ENCODE measurements at regions not wholly inside any gene's neighbourhood (a gene's known extent, or its start where the extent isn't known, plus 50 kb on each side); places are given as distances from the start of the nearest gene placed in this dataset.

DNA sequence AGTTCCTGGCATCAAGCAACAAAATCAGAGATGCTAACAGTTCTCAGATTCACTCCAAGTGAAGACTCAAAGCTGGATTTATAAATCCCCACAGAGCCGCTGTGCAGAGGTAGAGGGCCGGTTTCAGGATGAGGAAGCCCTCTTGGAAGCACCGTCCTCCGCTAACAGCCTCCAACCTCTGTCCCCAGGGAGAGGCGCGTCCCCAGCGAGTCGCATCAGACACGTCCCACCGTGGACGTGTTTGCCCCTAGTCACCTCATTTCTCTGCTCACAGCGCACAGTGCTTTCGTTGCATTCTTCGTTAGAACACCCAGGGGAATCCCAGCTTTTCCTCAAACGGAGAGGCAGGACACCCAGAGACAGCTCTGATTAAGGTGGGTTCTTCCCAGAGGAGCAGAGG lies 642.9 kb downstream of the BRD1 start:
- Histone ChIP-seq H3K4me1 (ENCODE audit: insufficient read depth) (no peaks in the 10 kb centered on the region), H3F3A (ENCODE audit: insufficient read depth) (no peaks in the 10 kb centered on the region), H3K27me3 (replicated peaks; ENCODE audit: insufficient read depth) (no peaks in the 10 kb centered on the region), H4K20me1 (ENCODE audit: insufficient read depth) (no peaks in the 10 kb centered on the region), H3K9me3 (ENCODE audit: low read depth) (no peaks in the 10 kb centered on the region), H3K79me2 (ENCODE audit: insufficient read depth) (no peaks in the 10 kb centered on the region), H3K27ac (no peak overlapping the region), H3K9me2 (ENCODE audit: insufficient read depth) (no peaks in the 10 kb centered on the region), H3K4me2 (ENCODE audit: unreplicated experiment) (no peak overlapping the region), H3K9ac (no peak overlapping the region), H3K36me3 (ENCODE audit: low read depth) (no peaks in the 10 kb centered on the region), H3K4me3 (no peak overlapping the region), H2AFZ (no peak overlapping the region)
- 60 to 73% methylated on average over 15 of the region's 15 CpGs for WGBS, 2 experiments (ENCODE audit: low coverage in 1 of 2, low lambda C conversion rate in 2 of 2, missing lambda C conversion rate in 2 of 2)
- no peak for DNase-seq
- in situ Hi-C loops (cut with MboI): no loop called here
- TF ChIP-seq EZH2 (IDR thresholded peaks at IDR 0.05; ENCODE audit: insufficient read depth, poor library complexity, severe bottlenecking): no peak
- TF ChIP-seq EZH2phosphoT487 (IDR thresholded peaks at IDR 0.05; ENCODE audit: insufficient read depth, low read depth): no peak

DNA sequence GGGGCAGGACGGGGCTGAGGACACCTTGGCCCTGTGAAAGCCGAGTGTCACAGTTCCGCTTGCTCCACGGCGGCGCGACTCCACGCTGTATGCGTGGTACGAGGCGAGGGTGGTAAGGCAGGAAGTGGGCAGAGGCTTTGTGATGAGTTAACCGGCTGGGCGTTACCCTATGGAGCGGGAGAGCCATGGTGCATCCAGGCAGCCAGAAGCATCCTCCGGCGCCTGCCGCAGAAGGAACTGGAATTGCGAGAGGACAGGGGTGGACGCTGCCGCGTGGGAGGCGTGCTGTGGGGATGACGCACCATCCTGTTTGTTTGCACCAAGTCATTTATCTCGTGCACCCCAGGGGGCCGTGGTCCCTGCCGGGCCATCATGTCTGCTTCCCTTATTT lies 643.9 kb downstream of the BRD1 start:
- H3K4me3 ChIP-seq: no peak overlapping the region
- in situ Hi-C loops (cut with MboI): no loop called here
- no peak overlapping the region for H3K9ac ChIP-seq
- H3K4me1 ChIP-seq (ENCODE audit: insufficient read depth): no peaks in the 10 kb centered on the region
- 56 to 70% methylated on average over 15 to 26 of the region's 26 CpGs for WGBS, 2 experiments (ENCODE audit: low coverage in 1 of 2, low lambda C conversion rate in 2 of 2, missing lambda C conversion rate in 2 of 2)
- no peak for TF ChIP-seq EZH2 (IDR thresholded peaks at IDR 0.05; ENCODE audit: insufficient read depth, poor library complexity, severe bottlenecking)
- TF ChIP-seq EZH2phosphoT487 (IDR thresholded peaks at IDR 0.05; ENCODE audit: insufficient read depth, low read depth): no peak
- no peaks in the 10 kb centered on the region for H3K79me2 ChIP-seq (ENCODE audit: insufficient read depth)
- H3K9me2 ChIP-seq (ENCODE audit: insufficient read depth): no peaks in the 10 kb centered on the region
- H3F3A ChIP-seq (ENCODE audit: insufficient read depth): no peaks in the 10 kb centered on the region
- no peaks in the 10 kb centered on the region for H3K27me3 ChIP-seq (replicated peaks; ENCODE audit: insufficient read depth)
- no peak overlapping the region for H3K27ac ChIP-seq
- no peaks in the 10 kb centered on the region for H4K20me1 ChIP-seq (ENCODE audit: insufficient read depth)
- no peak overlapping the region for H3K4me2 ChIP-seq (ENCODE audit: unreplicated experiment)
- DNase-seq: no peak
- no peaks in the 10 kb centered on the region for H3K36me3 ChIP-seq (ENCODE audit: low read depth)
- no peak overlapping the region for H2AFZ ChIP-seq
- H3K9me3 ChIP-seq (ENCODE audit: low read depth): no peaks in the 10 kb centered on the region

DNA sequence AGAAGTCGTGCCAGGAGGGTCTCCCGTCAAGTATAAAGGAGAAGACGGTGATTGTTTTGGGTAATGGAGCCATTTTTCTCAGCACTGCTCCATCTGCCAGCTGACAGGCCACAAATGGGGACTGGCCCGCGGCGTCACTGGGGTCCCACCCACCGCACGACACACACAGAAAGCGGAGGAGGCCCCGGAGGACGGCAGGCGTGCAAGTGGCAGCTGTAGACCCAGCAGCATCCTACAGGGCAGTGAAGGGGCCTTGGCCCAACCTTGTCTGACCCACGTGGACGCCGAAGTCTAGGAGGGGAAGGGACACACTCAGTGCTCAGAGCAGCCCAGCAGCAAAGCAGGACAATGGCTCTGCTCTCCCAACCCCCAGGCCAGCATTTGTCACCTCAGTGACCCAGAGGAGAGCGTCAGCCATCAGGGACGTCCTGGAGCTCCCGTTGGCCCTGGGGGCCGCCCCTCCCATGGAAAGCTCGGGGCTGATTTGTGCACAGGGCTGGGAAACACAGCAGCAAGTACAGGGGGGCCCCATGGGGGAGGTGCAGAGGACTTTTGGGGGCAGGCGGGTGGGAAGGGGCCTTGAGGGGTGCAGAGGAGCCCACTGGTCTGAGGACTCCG lies 644.4 kb downstream of the BRD1 start:
- no peaks in the 10 kb centered on the region for H3K9me2 ChIP-seq (ENCODE audit: insufficient read depth)
- H3K4me1 ChIP-seq (ENCODE audit: insufficient read depth): no peaks in the 10 kb centered on the region
- in situ Hi-C loops (cut with MboI): no loop called here
- H3K4me2 ChIP-seq (ENCODE audit: unreplicated experiment): no peak overlapping the region
- DNase-seq: no peak
- H4K20me1 ChIP-seq (ENCODE audit: insufficient read depth): no peaks in the 10 kb centered on the region
- H3K4me3 ChIP-seq: no peak overlapping the region
- H3K9ac ChIP-seq: no peak overlapping the region
- H3K9me3 ChIP-seq (ENCODE audit: low read depth): no peaks in the 10 kb centered on the region
- 41 to 49% methylated on average over 21 to 22 of the region's 22 CpGs for WGBS, 2 experiments (ENCODE audit: low coverage in 1 of 2, low lambda C conversion rate in 2 of 2, missing lambda C conversion rate in 2 of 2)
- H2AFZ ChIP-seq: no peak overlapping the region
- no peaks in the 10 kb centered on the region for H3K79me2 ChIP-seq (ENCODE audit: insufficient read depth)
- H3K36me3 ChIP-seq (ENCODE audit: low read depth): no peaks in the 10 kb centered on the region
- H3K27me3 ChIP-seq (replicated peaks; ENCODE audit: insufficient read depth): no peaks in the 10 kb centered on the region
- TF ChIP-seq EZH2 (IDR thresholded peaks at IDR 0.05; ENCODE audit: insufficient read depth, poor library complexity, severe bottlenecking) (no peak), EZH2phosphoT487 (IDR thresholded peaks at IDR 0.05; ENCODE audit: insufficient read depth, low read depth) (no peak)
- H3F3A ChIP-seq (ENCODE audit: insufficient read depth): no peaks in the 10 kb centered on the region
- H3K27ac ChIP-seq: no peak overlapping the region

DNA sequence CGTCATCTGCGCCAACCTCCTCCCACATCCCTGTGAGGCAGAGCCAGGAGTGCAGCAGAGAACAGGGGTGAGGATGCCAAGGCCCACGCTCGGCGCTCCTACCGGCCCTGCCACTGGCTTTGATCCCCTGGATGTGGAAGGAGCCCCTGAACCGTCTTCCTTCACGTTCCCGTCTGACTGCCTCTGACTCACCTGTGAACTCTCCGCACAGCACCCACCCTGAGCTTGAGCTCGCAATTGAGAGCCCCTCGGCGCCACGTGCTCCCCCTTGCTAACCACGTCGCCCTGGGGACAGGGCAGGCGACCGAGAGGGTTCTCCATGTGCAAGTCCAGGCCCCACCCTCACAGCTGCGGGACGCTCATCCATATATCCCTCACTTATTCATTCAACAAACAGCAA lies 645.3 kb downstream of the BRD1 start:
- Histone ChIP-seq H4K20me1 (ENCODE audit: insufficient read depth) (no peaks in the 10 kb centered on the region), H3K4me3 (no peak overlapping the region), H3K4me1 (ENCODE audit: insufficient read depth) (no peaks in the 10 kb centered on the region), H3K27ac (no peak overlapping the region), H3K36me3 (ENCODE audit: low read depth) (no peaks in the 10 kb centered on the region), H3K4me2 (ENCODE audit: unreplicated experiment) (no peak overlapping the region), H2AFZ (no peak overlapping the region), H3K79me2 (ENCODE audit: insufficient read depth) (no peaks in the 10 kb centered on the region), H3F3A (ENCODE audit: insufficient read depth) (no peaks in the 10 kb centered on the region), H3K9ac (no peak overlapping the region), H3K9me2 (ENCODE audit: insufficient read depth) (no peaks in the 10 kb centered on the region), H3K9me3 (ENCODE audit: low read depth) (no peaks in the 10 kb centered on the region), H3K27me3 (replicated peaks; ENCODE audit: insufficient read depth) (no peaks in the 10 kb centered on the region)
- no peak for TF ChIP-seq EZH2 (IDR thresholded peaks at IDR 0.05; ENCODE audit: insufficient read depth, poor library complexity, severe bottlenecking)
- TF ChIP-seq EZH2phosphoT487 (IDR thresholded peaks at IDR 0.05; ENCODE audit: insufficient read depth, low read depth): no peak
- no peak for DNase-seq
- 58 to 61% methylated on average over 20 of the region's 20 CpGs for WGBS, 2 experiments (ENCODE audit: low coverage in 1 of 2, low lambda C conversion rate in 2 of 2, missing lambda C conversion rate in 2 of 2)
- in situ Hi-C loops (cut with MboI): no loop called here

DNA sequence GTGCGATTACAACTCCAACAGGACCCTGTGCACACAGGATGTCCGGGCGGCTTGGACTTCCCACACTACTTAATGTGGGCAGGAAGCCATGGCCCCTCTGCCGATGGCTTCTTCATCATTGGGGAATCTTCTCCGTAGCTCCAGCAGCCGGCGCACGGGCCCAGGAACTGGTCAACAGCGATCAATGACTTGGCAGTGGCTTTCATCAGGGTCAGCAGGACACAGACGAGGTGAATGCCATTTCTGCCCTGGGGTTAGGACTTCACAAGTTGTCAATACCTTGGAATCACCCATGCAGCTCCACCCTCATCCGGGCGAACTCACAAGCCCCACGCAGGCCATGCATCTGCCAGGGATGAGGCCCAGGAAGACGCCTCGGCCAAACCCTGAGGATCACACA lies 645.7 kb downstream of the BRD1 start:
- Histone ChIP-seq H2AFZ (no peak overlapping the region), H3K36me3 (ENCODE audit: low read depth) (no peaks in the 10 kb centered on the region), H3K79me2 (ENCODE audit: insufficient read depth) (no peaks in the 10 kb centered on the region), H3K4me1 (ENCODE audit: insufficient read depth) (no peaks in the 10 kb centered on the region), H3K9ac (no peak overlapping the region), H3F3A (ENCODE audit: insufficient read depth) (no peaks in the 10 kb centered on the region), H3K9me3 (ENCODE audit: low read depth) (no peaks in the 10 kb centered on the region), H4K20me1 (ENCODE audit: insufficient read depth) (no peaks in the 10 kb centered on the region), H3K4me2 (ENCODE audit: unreplicated experiment) (no peak overlapping the region), H3K27ac (no peak overlapping the region), H3K4me3 (no peak overlapping the region), H3K9me2 (ENCODE audit: insufficient read depth) (no peaks in the 10 kb centered on the region), H3K27me3 (replicated peaks; ENCODE audit: insufficient read depth) (no peaks in the 10 kb centered on the region)
- TF ChIP-seq EZH2 (IDR thresholded peaks at IDR 0.05; ENCODE audit: insufficient read depth, poor library complexity, severe bottlenecking): no peak
- no peak for TF ChIP-seq EZH2phosphoT487 (IDR thresholded peaks at IDR 0.05; ENCODE audit: insufficient read depth, low read depth)
- in situ Hi-C loops (cut with MboI): no loop called here
- WGBS, 2 experiments (ENCODE audit: low coverage in 1 of 2, low lambda C conversion rate in 2 of 2, missing lambda C conversion rate in 2 of 2): 54 to 58% methylated on average over 14 to 15 of the region's 15 CpGs
- DNase-seq: no peak
